ENCODE measurements at regions not wholly inside any gene's neighbourhood (a gene's known extent, or its start where the extent isn't known, plus 50 kb on each side); places are given as distances from the start of the nearest gene placed in this dataset.

- H3K4me3 ChIP-seq, result no peak overlapping the region
- no peaks in the 10 kb centered on the region for H3K9me3 ChIP-seq
- DNase-seq (no peak), ATAC-seq (no peak)
- intact Hi-C loops (cut with DNase I), result no loop called here
- TF ChIP-seq CTCF (IDR thresholded peaks at IDR 0.05), result no peak
- H3K36me3 ChIP-seq, result no peaks in the 10 kb centered on the region
- H3K4me1 ChIP-seq, result no peaks in the 10 kb centered on the region
- no peak overlapping the region for H3K27ac ChIP-seq
- no peaks in the 10 kb centered on the region for H3K27me3 ChIP-seq (ENCODE audit: low read depth)
Measured at GRCh38 chr5:110007101-110007500, 317.4 kb downstream of the MAN2A1 start.

- no peaks in the 10 kb centered on the region for H3K36me3 ChIP-seq
Measured at GRCh38 chr5:110008131-110008530, 318.4 kb downstream of the MAN2A1 start.

GRCh38 chr5:110012145-110012544 is 322.4 kb downstream of the MAN2A1 start:
- no peaks in the 10 kb centered on the region for H3K9me3 ChIP-seq
- H3K4me3 ChIP-seq, result no peak overlapping the region
- intact Hi-C loops (cut with DNase I), result no loop called here
- H3K4me1 ChIP-seq, result no peaks in the 10 kb centered on the region
- no peak for ATAC-seq
- H3K36me3 ChIP-seq, result no peaks in the 10 kb centered on the region
- no peak for DNase-seq
- TF ChIP-seq CTCF (IDR thresholded peaks at IDR 0.05), result no peak
- no peaks in the 10 kb centered on the region for H3K27me3 ChIP-seq (ENCODE audit: low read depth)
- H3K27ac ChIP-seq, result no peak overlapping the region

More at GRCh38 chr5:110008131-110008530, 318.4 kb downstream of the MAN2A1 start:
- no peak for TF ChIP-seq CTCF (IDR thresholded peaks at IDR 0.05)
- H3K4me1 ChIP-seq, result no peaks in the 10 kb centered on the region
- H3K9me3 ChIP-seq, result no peaks in the 10 kb centered on the region
- no peak for ATAC-seq
- no peak overlapping the region for H3K27ac ChIP-seq
- intact Hi-C loops (cut with DNase I), result no loop called here
- no peaks in the 10 kb centered on the region for H3K27me3 ChIP-seq (ENCODE audit: low read depth)
- DNase-seq, result no peak
- H3K4me3 ChIP-seq, result no peak overlapping the region

GRCh38 chr5:110013017-110013416 is 323.3 kb downstream of the MAN2A1 start:
- no peak for ATAC-seq

GRCh38 chr5:110017854-110018253 is 328.1 kb downstream of the MAN2A1 start:
- no peak for DNase-seq
- H3K27ac ChIP-seq, result no peak overlapping the region
- ATAC-seq, result no peak
- no peak for TF ChIP-seq CTCF (IDR thresholded peaks at IDR 0.05)
- H3K4me1 ChIP-seq, result no peaks in the 10 kb centered on the region
- no peaks in the 10 kb centered on the region for H3K9me3 ChIP-seq
- no peaks in the 10 kb centered on the region for H3K36me3 ChIP-seq
- H3K4me3 ChIP-seq, result no peak overlapping the region
- intact Hi-C loops (cut with DNase I), result no loop called here
- no peaks in the 10 kb centered on the region for H3K27me3 ChIP-seq (ENCODE audit: low read depth)

More at GRCh38 chr5:110013017-110013416, 323.3 kb downstream of the MAN2A1 start:
- no peaks in the 10 kb centered on the region for H3K36me3 ChIP-seq
- intact Hi-C loops (cut with DNase I), result no loop called here
- H3K27me3 ChIP-seq (ENCODE audit: low read depth), result no peaks in the 10 kb centered on the region
- no peaks in the 10 kb centered on the region for H3K4me1 ChIP-seq
- no peak for TF ChIP-seq CTCF (IDR thresholded peaks at IDR 0.05)
- no peak for DNase-seq
- no peak overlapping the region for H3K27ac ChIP-seq
- no peaks in the 10 kb centered on the region for H3K9me3 ChIP-seq
- no peak overlapping the region for H3K4me3 ChIP-seq

- ATAC-seq (peak in 1 of 2 donors; percentile 25), DNase-seq (no peak)
- Histone ChIP-seq H3K27ac (no peak overlapping the region), H3K36me3 (no peaks in the 10 kb centered on the region), H3K27me3 (ENCODE audit: low read depth) (no peaks in the 10 kb centered on the region), H3K4me3 (no peak overlapping the region), H3K4me1 (no peaks in the 10 kb centered on the region), H3K9me3 (no peaks in the 10 kb centered on the region)
- intact Hi-C loops (cut with DNase I), result no loop called here
- TF ChIP-seq CTCF (IDR thresholded peaks at IDR 0.05), result no peak
Measured at GRCh38 chr5:110018509-110018908, 328.8 kb downstream of the MAN2A1 start.

Measured in lower lobe of right lung (tissue), 2 donors.